GM12873 (cell line): ENCODE measurements at regions not wholly inside any gene's neighbourhood (a gene's known extent, or its start where the extent isn't known, plus 50 kb on each side); places are given as distances from the start of the nearest gene placed in this dataset.

Experiments
- TF ChIP-seq, protein P1 (sequence below): IDR thresholded peaks from 2 replicates; pipeline ENCODE4 v1.5.1; 2012; ENCODE audit warnings: low read depth, mild to moderate bottlenecking, moderate library complexity, low read length, control low read depth; ENCODE audit not compliant: insufficient read depth; ENCODE audit errors: missing control alignments

DNA sequence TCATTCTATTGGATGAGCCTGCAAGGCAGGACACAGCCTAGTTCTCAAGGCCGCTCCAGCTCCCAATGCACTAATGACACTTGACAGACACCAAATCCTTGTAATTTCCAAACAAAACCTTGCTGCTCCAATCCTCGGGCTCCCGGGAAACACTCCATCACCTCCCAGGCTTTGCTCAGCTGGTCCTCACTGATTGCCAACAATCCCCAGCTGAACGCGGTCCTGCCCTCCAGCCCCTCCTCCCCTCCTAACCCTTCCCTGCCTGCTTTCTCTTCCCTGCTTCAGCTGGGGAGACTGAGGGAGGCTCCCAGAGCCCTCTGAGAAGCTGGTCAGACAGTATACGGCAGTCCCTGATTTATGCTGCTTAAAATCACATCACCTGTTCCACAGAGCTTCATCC is 114.4 kb upstream of the TNR start:
- TF ChIP-seq, protein P1, sequence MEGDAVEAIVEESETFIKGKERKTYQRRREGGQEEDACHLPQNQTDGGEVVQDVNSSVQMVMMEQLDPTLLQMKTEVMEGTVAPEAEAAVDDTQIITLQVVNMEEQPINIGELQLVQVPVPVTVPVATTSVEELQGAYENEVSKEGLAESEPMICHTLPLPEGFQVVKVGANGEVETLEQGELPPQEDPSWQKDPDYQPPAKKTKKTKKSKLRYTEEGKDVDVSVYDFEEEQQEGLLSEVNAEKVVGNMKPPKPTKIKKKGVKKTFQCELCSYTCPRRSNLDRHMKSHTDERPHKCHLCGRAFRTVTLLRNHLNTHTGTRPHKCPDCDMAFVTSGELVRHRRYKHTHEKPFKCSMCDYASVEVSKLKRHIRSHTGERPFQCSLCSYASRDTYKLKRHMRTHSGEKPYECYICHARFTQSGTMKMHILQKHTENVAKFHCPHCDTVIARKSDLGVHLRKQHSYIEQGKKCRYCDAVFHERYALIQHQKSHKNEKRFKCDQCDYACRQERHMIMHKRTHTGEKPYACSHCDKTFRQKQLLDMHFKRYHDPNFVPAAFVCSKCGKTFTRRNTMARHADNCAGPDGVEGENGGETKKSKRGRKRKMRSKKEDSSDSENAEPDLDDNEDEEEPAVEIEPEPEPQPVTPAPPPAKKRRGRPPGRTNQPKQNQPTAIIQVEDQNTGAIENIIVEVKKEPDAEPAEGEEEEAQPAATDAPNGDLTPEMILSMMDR: no peak

DNA sequence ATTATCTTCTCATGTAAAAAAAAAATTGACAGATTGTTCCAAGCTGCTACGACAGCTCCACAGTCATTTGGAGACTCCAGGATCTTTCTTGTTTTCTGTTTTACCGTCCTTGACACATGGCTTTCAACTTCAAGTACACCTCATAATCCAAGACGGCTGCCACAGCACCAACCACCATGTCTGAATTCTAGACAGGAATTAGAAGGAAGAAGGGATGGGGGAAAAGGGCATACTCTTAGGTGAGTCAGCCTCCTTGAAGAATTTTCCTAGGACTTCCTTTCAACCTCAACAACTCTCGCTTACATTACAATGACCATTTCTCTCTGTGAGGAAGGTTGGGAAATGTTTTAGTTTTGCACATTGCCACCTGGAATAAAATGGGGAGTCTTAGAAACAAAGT is 110.3 kb upstream of the TNR start:
- TF ChIP-seq, protein P1: no peak

DNA sequence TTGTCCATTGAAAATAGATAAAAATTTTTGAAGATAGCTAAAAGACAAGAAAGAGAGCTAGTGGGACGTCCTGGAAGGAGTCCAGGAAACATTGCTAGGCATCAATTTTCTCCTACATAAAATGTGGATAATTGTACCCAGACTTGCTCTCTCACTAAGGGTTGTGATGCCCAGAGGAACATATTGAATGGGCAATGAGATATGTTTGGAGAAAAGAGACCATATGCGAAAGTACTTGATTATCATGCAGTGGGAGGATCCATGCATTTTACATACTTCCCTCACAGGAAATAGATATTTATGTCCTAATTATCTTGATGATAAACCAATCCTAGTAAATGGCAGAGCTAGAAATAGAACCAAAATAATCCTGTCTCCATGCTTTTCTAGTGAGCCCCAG is 108.4 kb upstream of the TNR start:
- TF ChIP-seq, protein P1: no peak

DNA sequence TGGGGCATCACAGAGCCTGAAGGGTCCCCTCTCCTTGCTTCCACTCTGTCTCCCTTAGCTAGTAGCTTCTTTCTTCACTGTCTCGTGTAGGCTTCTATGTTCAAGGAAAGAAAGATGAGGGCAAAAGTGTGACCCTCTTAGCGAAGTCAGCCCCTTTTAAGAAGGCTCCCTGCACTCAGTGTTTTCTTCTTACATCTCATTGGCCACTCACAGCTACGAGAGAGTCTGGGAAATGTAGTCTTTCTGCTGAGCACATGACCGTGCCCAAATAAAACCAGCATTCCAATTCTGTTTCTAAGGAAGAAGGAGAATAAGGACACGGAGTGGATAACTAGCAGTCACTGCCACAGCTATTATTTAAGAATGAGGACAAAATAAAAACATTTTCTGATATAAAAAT is 104.9 kb upstream of the TNR start:
- TF ChIP-seq, protein P1: no peak

DNA sequence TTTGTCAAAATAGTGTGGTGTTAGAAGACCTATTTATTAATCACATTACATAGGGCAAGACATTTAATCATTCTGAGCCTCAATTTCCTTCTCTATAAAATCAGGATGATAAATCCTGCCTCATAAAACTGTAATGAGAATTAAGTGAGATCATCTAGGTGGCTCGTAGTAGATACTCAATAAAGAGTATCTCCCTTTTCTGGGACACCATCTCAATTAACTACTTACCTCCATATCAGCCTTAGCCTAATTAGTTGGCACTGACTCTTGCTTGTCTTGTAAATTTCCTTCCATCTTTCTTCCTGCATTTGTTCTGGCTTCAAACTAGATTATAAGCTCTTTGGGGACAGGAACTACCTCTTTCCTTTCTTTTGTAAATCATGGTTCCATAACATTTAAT is 102.6 kb upstream of the TNR start:
- TF ChIP-seq, protein P1: no peak

DNA sequence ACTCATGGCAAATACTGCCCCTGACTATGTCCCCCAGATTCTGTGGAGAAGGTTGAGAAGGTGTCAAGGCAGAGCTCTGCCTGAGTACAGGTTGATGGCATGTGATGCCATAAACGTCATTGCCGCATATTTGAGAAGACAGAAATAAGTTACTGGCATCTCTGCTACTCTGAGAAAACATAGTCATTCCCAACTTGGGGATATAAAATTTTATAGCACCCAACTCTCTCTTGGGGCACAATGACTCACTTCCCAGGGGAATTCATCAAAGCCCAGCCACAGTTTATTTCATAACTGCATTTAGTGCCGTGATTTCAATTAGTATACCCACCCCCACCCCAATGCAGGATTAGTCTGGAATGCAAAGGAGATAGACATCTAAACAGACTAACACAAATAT is 101.9 kb upstream of the TNR start:
- TF ChIP-seq, protein P1: no peak

DNA sequence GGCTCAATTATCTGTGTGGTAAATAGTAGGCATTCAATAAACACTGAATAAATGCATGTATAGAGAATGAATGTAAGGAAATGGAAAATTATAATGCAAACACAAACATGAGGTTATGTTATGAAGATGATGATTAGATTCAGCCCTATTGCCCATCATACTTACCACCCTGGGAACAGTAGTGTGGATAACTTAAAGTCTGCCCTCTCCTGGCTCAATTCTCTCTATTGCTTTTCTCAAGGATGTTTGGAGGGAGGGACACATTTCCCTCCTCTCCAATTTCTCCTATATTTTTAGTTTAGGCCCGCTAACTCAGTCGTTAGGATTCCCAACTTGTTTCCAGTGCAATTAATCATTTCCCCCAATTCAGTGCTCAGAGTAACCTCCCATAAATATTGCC is 101.5 kb upstream of the TNR start:
- TF ChIP-seq, protein P1: no peak
